H1 (cell line): ENCODE measurements at regions not wholly inside any gene's neighbourhood (a gene's known extent, or its start where the extent isn't known, plus 50 kb on each side); places are given as distances from the start of the nearest gene placed in this dataset.

Source experiments
- CTCF ChIA-PET: fragments of 300-600 bp; sonication (Branson Sonifier 250); formaldehyde crosslinking; loops from one replicate; lab custom pipeline; 2021; ENCODE audit not compliant: partially characterized antibody; lab: Charles Lee
- POLR2A ChIA-PET: fragments of 300-600 bp; sonication (Branson Sonifier 250); formaldehyde crosslinking; loops from one replicate; lab custom pipeline; 2021; ENCODE audit warnings: inconsistent platforms; ENCODE audit not compliant: partially characterized antibody; lab: Charles Lee
- DNase-seq, 2 experiments: peaks; one replicate each; pipeline versions ENCODE4 v3.0.0 to v3.0.0-alpha.2; 2010 to 2022; ENCODE audit warnings: low spot score in 2 of 2, low read depth in 1 of 2, mixed read lengths in 1 of 2
- FAIRE-seq: peaks from 2 replicates; lab custom pipeline; 2011; peaks lifted over from hg19 to GRCh38; lab: Jason Lieb, UNC
- H2AFZ ChIP-seq: 2 replicates; pipeline ENCODE4 v1.8.1; 2012; ENCODE audit warnings: low read length, inconsistent platforms
- H2AK5ac ChIP-seq: 2 replicates; pipeline ENCODE4 v1.6.1; 2013; ENCODE audit warnings: low read depth, low read length
- H2BK120ac ChIP-seq: replicated peaks from 2 replicates; pipeline ENCODE3; 2013; ENCODE audit warnings: low read depth, low read length, inconsistent platforms
- H2BK12ac ChIP-seq: 2 replicates; pipeline ENCODE4 v1.6.1; 2013; ENCODE audit warnings: low read depth, low read length
- H2BK15ac ChIP-seq: 2 replicates; pipeline ENCODE4 v1.6.1; 2013; ENCODE audit warnings: low read length
- H2BK20ac ChIP-seq: 2 replicates; pipeline ENCODE4 v1.6.1; 2013; ENCODE audit warnings: low read length
- H2BK5ac ChIP-seq: 2 replicates; pipeline ENCODE4 v1.6.1; 2013; ENCODE audit warnings: low read depth, low read length
- H3K14ac ChIP-seq: 2 replicates; pipeline ENCODE4 v1.6.1; 2013; ENCODE audit warnings: inconsistent platforms; ENCODE audit not compliant: insufficient read length
- H3K18ac ChIP-seq: 2 replicates; pipeline ENCODE4 v1.6.1; 2013; ENCODE audit warnings: low read length; ENCODE audit errors: extremely low read depth
- H3K23ac ChIP-seq: 2 replicates; pipeline ENCODE4 v1.6.1; 2013; ENCODE audit warnings: inconsistent platforms; ENCODE audit not compliant: insufficient read length
- H3K23me2 ChIP-seq: 2 replicates; pipeline ENCODE4 v1.6.1; 2013; ENCODE audit warnings: low read depth, low read length
- H3K27ac ChIP-seq: 2 replicates; pipeline ENCODE4 v1.6.1; 2011; ENCODE audit warnings: low read depth, low read length, inconsistent platforms
- H3K27me3 ChIP-seq, 4 experiments: replicated peaks in 1 of 4; 1 replicate in 1 of 4; 2 replicates in 3 of 4; pipeline versions ENCODE4 v1.6.1 to v1.8.1; 2011 to 2013; ENCODE audit warnings: low read length in 3 of 4, mild to moderate bottlenecking in 3 of 4, inconsistent platforms in 2 of 4, mixed read lengths in 2 of 4, moderate library complexity in 1 of 4; ENCODE audit not compliant: control insufficient read depth in 3 of 4, insufficient read depth in 3 of 4; ENCODE audit errors: extremely low read depth in 1 of 4
- H3K36me3 ChIP-seq, 4 experiments: 2 replicates each; pipeline versions ENCODE4 v1.6.1 to v1.8.1; 2011 to 2013; ENCODE audit warnings: mild to moderate bottlenecking in 4 of 4, low read length in 3 of 4, moderate library complexity in 2 of 4, control low read depth in 1 of 4, inconsistent platforms in 1 of 4; ENCODE audit not compliant: insufficient read depth in 4 of 4, control insufficient read depth in 2 of 4
- H3K4ac ChIP-seq: replicated peaks from 2 replicates; pipeline ENCODE3; 2013; ENCODE audit warnings: low read length, low read depth, mixed read lengths, inconsistent platforms; ENCODE audit not compliant: insufficient read length
- H3K4me1 ChIP-seq, 4 experiments: replicated peaks in 1 of 4; 1 replicate in 1 of 4; 2 replicates in 3 of 4; pipeline versions ENCODE4 v1.6.1 to v1.8.1; 2011 to 2013; ENCODE audit warnings: low read length in 3 of 4, inconsistent platforms in 2 of 4, mixed read lengths in 1 of 4; ENCODE audit not compliant: insufficient read depth in 4 of 4, control insufficient read depth in 3 of 4
- H3K4me2 ChIP-seq, 2 experiments: 2 replicates each; pipeline versions ENCODE4 v1.6.1 to v1.8.1; 2011 to 2013; ENCODE audit warnings: low read depth in 2 of 2, low read length in 2 of 2, control low read depth in 1 of 2, inconsistent platforms in 1 of 2, mild to moderate bottlenecking in 1 of 2; ENCODE audit not compliant: insufficient read depth in 1 of 2
- H3K4me3 ChIP-seq, 4 experiments: fragments of 200-600, 300-600 bp in 1 of 4; sonication (generic), shearing (Covaris generic), sonication (Bioruptor Twin) in 1 of 4; 2 replicates each; pipeline versions ENCODE4 v1.5.1 to v1.8.1; 2011 to 2016; ENCODE audit warnings: low read length in 4 of 4, low read depth in 3 of 4, control low read depth in 2 of 4, inconsistent platforms in 2 of 4, mild to moderate bottlenecking in 2 of 4, mixed read lengths in 1 of 4, moderate library complexity in 1 of 4; ENCODE audit not compliant: insufficient read depth in 2 of 4; ENCODE audit errors: extremely low read depth in 1 of 4
- H3K56ac ChIP-seq: replicated peaks from 2 replicates; pipeline ENCODE3; 2013; ENCODE audit warnings: low read depth, mild to moderate bottlenecking, mixed read lengths, low read length, inconsistent platforms; ENCODE audit not compliant: insufficient read length
- H3K79me1 ChIP-seq: 2 replicates; pipeline ENCODE4 v1.6.1; 2013; ENCODE audit warnings: low read depth, low read length, control low read depth
- H3K79me2 ChIP-seq, 2 experiments: 2 replicates each; pipeline versions ENCODE4 v1.6.1 to v1.8.1; 2012 to 2013; ENCODE audit warnings: low read length in 2 of 2, mild to moderate bottlenecking in 2 of 2, inconsistent platforms in 1 of 2; ENCODE audit not compliant: insufficient read depth in 2 of 2, control insufficient read depth in 1 of 2
- H3K9ac ChIP-seq, 4 experiments: replicated peaks in 1 of 4; 1 replicate in 1 of 4; 2 replicates in 3 of 4; pipeline versions ENCODE4 v1.6.1 to v1.8.1; 2011 to 2013; ENCODE audit warnings: low read depth in 3 of 4, low read length in 3 of 4, control low read depth in 2 of 4, mild to moderate bottlenecking in 2 of 4, moderate library complexity in 2 of 4, inconsistent platforms in 1 of 4; ENCODE audit errors: extremely low read depth in 1 of 4
- H3K9me3 ChIP-seq, 2 experiments: 2 replicates each; pipeline versions ENCODE4 v1.6.1 to v1.8.1; 2012 to 2013; ENCODE audit warnings: mild to moderate bottlenecking in 2 of 2, moderate library complexity in 2 of 2, control low read depth in 1 of 2, inconsistent platforms in 1 of 2, low read depth in 1 of 2, low read length in 1 of 2, mixed read lengths in 1 of 2; ENCODE audit not compliant: insufficient read depth in 2 of 2
- H4K20me1 ChIP-seq, 2 experiments: replicated peaks in 1 of 2; 2 replicates each; pipeline versions ENCODE3 to v1.8.1; 2011 to 2013; ENCODE audit warnings: inconsistent platforms in 2 of 2, low read length in 2 of 2, mild to moderate bottlenecking in 1 of 2; ENCODE audit not compliant: insufficient read depth in 2 of 2, control insufficient read depth in 1 of 2
- H4K5ac ChIP-seq: 2 replicates; pipeline ENCODE4 v1.6.1; 2013; ENCODE audit warnings: low read length, low read depth, mixed read lengths, inconsistent platforms; ENCODE audit not compliant: insufficient read length
- H4K8ac ChIP-seq: 2 replicates; pipeline ENCODE4 v1.8.0; 2013; ENCODE audit warnings: mild to moderate bottlenecking, moderate library complexity, low read length, inconsistent platforms; ENCODE audit not compliant: insufficient read depth; ENCODE audit errors: extremely low read depth
- H4K91ac ChIP-seq: replicated peaks from 2 replicates; pipeline ENCODE3; 2013; ENCODE audit warnings: low read length, mixed read lengths, inconsistent platforms; ENCODE audit not compliant: insufficient read length
- CTBP2 ChIP-seq: IDR thresholded peaks from 2 replicates; pipeline ENCODE4 v1.7.0; 2011; ENCODE audit warnings: borderline replicate concordance, mild to moderate bottlenecking, moderate library complexity, mixed read lengths, low read length; ENCODE audit not compliant: insufficient read depth, insufficient read length
- SIN3A ChIP-seq, 2 experiments: IDR thresholded peaks in 1 of 2; conservative IDR thresholded peaks in 1 of 2; 2 replicates each; pipeline ENCODE4 v1.6.1; 2011 to 2012; ENCODE audit warnings: low read length in 2 of 2, improper control_type of control experiment in 1 of 2, low read depth in 1 of 2, mild to moderate bottlenecking in 1 of 2
- WGBS, 2 experiments: shearing (Covaris generic) in 1 of 2; methylation state at CpG; one replicate each; pipeline versions ENCODE4 v1.1.6 to v1.1.7; 2013 to 2015; ENCODE audit warnings: low lambda C conversion rate in 2 of 2, mixed read lengths in 2 of 2, inconsistent platforms in 1 of 2, low coverage in 1 of 2, missing lambda C conversion rate in 1 of 2; ENCODE audit not compliant: insufficient replicate concordance in 2 of 2, insufficient coverage in 1 of 2, insufficient read length in 1 of 2; ENCODE audit errors: extremely low coverage in 1 of 2, missing lambda C conversion rate in 1 of 2; 5-methylcytosine and 5-hydroxymethylcytosine counted together

- Histone ChIP-seq H3K4ac (no peak overlapping the region), H2BK15ac (no peak overlapping the region), H3K18ac (no peak overlapping the region), H3K79me2 (no peaks in the 10 kb centered on the region), H4K91ac (no peak overlapping the region), H3K23ac (no peak overlapping the region), H3K4me1 (no peaks in the 10 kb centered on the region), H2BK120ac (no peak overlapping the region), H3K27ac (no peak overlapping the region), H3K56ac (no peak overlapping the region), H3K9ac (no peak overlapping the region), H4K8ac (no peak overlapping the region), H3K79me1 (no peaks in the 10 kb centered on the region), H3K9me3 (no peaks in the 10 kb centered on the region), H3K4me2 (no peak overlapping the region), H3K36me3 (no peaks in the 10 kb centered on the region), H3K27me3 (no peaks in the 10 kb centered on the region), H3K14ac (no peak overlapping the region), H3K23me2 (no peaks in the 10 kb centered on the region), H2AFZ (no peak overlapping the region), H3K4me3 (no peak overlapping the region), H2BK12ac (no peak overlapping the region), H4K20me1 (no peaks in the 10 kb centered on the region), H4K5ac (no peak overlapping the region), H2BK20ac (no peak overlapping the region), H2AK5ac (no peak overlapping the region), H2BK5ac (no peak overlapping the region)
- POLR2A ChIA-PET = no interaction called here
- CTCF ChIA-PET = no interaction called here
- DNase-seq = no peak
- whole genome bisulfite sequencing, 2 experiments = 92% methylated on average over 5 of the region's 5 CpGs; no CpG with 5 or more reads in 1 of the 2 experiments
- FAIRE-seq = no peak
- no peak for TF ChIP-seq SIN3A (conservative IDR thresholded peaks at IDR 0.05 in 1 of 2, IDR thresholded peaks at IDR 0.05 in 1 of 2; ENCODE audit: low read depth in 1 of 2, low read length in 2 of 2)
- no peak for TF ChIP-seq CTBP2
Measured at GRCh38 chr3:5678844-5679243, 491.3 kb downstream of the EDEM1 start.
